Activated CD4-positive, alpha-beta T cell treated with anti-CD3 and anti-CD28 coated beads, Interleukin-2, amount 10 ng/mL, durations not matched to agents 7 days and 5 days (primary cell): ENCODE measurements at regions not wholly inside any gene's neighbourhood (a gene's known extent, or its start where the extent isn't known, plus 50 kb on each side); places are given as distances from the start of the nearest gene placed in this dataset.

Source experiments
- CTCF ChIA-PET: fragments of 350-600 bp; sonication (Branson Sonifier 250); formaldehyde crosslinking; loops from one replicate; lab custom pipeline; 2021; ENCODE audit warnings: antibody characterized with exemption; lab: Charles Lee
- POLR2A ChIA-PET: fragments of 350-600 bp; sonication (Branson Sonifier 250); formaldehyde crosslinking; loops from one replicate; lab custom pipeline; 2021; ENCODE audit warnings: antibody characterized with exemption; lab: Charles Lee
- DNase-seq: peaks from one replicate; pipeline ENCODE4 v3.0.0-alpha.2; 2020
- H3K27ac Mint-ChIP-seq: one replicate; pipeline ENCODE4 v1.8.0; 2021; ENCODE audit warnings: mild to moderate bottlenecking, moderate library complexity, mixed read lengths
- H3K27me3 Mint-ChIP-seq: one replicate; pipeline ENCODE4 v1.8.0; 2021; ENCODE audit warnings: mixed read lengths
- H3K36me3 Mint-ChIP-seq: one replicate; pipeline ENCODE4 v1.8.0; 2021; ENCODE audit warnings: low read depth, mixed read lengths
- H3K4me1 Mint-ChIP-seq: one replicate; pipeline ENCODE4 v1.8.0; 2021; ENCODE audit warnings: mixed read lengths
- H3K4me3 Mint-ChIP-seq: one replicate; pipeline ENCODE4 v1.8.0; 2021; ENCODE audit warnings: mild to moderate bottlenecking, moderate library complexity, mixed read lengths
- H3K9me3 Mint-ChIP-seq: one replicate; pipeline ENCODE4 v1.8.0; 2021; ENCODE audit warnings: mixed read lengths

- CTCF ChIA-PET = no interaction called here
- no peak overlapping the region for H3K27ac Mint-ChIP-seq
- no peaks in the 10 kb centered on the region for H3K36me3 Mint-ChIP-seq
- no peak for DNase-seq
- POLR2A ChIA-PET = no interaction called here
- peaks cover 7% of the 10 kb centered on the region for H3K27me3 Mint-ChIP-seq
- peaks cover 4% of the 10 kb centered on the region for H3K9me3 Mint-ChIP-seq
- peaks cover 7% of the 10 kb centered on the region for H3K4me1 Mint-ChIP-seq
- H3K4me3 Mint-ChIP-seq = no peak overlapping the region
Measured at GRCh38 chr5:44868541-44868940, 59.8 kb downstream of the MRPS30 start.

GRCh38 chr5:44869928-44870327 is 61.2 kb downstream of the MRPS30 start:
- POLR2A ChIA-PET = no interaction called here
- CTCF ChIA-PET = interaction anchor here (0.8 to 1.0 kb wide), 2 partner anchors 13 to 55 kb away, joined by 3 read pairs; no protein-coding TSS in a partner anchor
- DNase-seq = no peak
- H3K4me1 Mint-ChIP-seq = peaks cover 10% of the 10 kb centered on the region
- H3K4me3 Mint-ChIP-seq = no peak overlapping the region
- H3K36me3 Mint-ChIP-seq = no peaks in the 10 kb centered on the region
- peaks cover 3% of the 10 kb centered on the region for H3K27me3 Mint-ChIP-seq
- peaks cover 6% of the 10 kb centered on the region for H3K9me3 Mint-ChIP-seq
- H3K27ac Mint-ChIP-seq = no peak overlapping the region

- CTCF ChIA-PET = interaction anchor here (0.8 to 1.0 kb wide), 2 partner anchors 14 to 54 kb away, joined by 3 read pairs; no protein-coding TSS in a partner anchor
- no peaks in the 10 kb centered on the region for H3K36me3 Mint-ChIP-seq
- H3K4me3 Mint-ChIP-seq = no peak overlapping the region
- peaks cover 3% of the 10 kb centered on the region for H3K27me3 Mint-ChIP-seq
- no peak for DNase-seq
- peaks cover 6% of the 10 kb centered on the region for H3K9me3 Mint-ChIP-seq
- no peak overlapping the region for H3K27ac Mint-ChIP-seq
- peaks cover 14% of the 10 kb centered on the region for H3K4me1 Mint-ChIP-seq
- POLR2A ChIA-PET = no interaction called here
Measured at GRCh38 chr5:44870430-44870829, 61.7 kb downstream of the MRPS30 start.

GRCh38 chr5:44871401-44871800 is 62.7 kb downstream of the MRPS30 start:
- Mint-ChIP-seq H3K4me1 (peaks cover 24% of the 10 kb centered on the region), H3K27ac (no peak overlapping the region), H3K4me3 (no peak overlapping the region), H3K36me3 (peaks cover 4% of the 10 kb centered on the region), H3K27me3 (no peaks in the 10 kb centered on the region), H3K9me3 (peaks cover 6% of the 10 kb centered on the region)
- ChIA-PET POLR2A (no interaction called here), CTCF (interaction anchor here (0.9 kb wide), 1 partner anchor 9 kb away, joined by 3 read pairs; no protein-coding TSS in a partner anchor)
- no peak for DNase-seq

- CTCF ChIA-PET = no interaction called here
- POLR2A ChIA-PET = no interaction called here
- peaks cover 12% of the 10 kb centered on the region for H3K9me3 Mint-ChIP-seq
- H3K4me3 Mint-ChIP-seq = peak overlapping the region; percentile 2
- H3K27ac Mint-ChIP-seq = peak overlapping the region; percentile 92
- H3K36me3 Mint-ChIP-seq = peaks cover 4% of the 10 kb centered on the region
- H3K4me1 Mint-ChIP-seq = peaks cover 22% of the 10 kb centered on the region
- DNase-seq = peak; percentile 33
- no peaks in the 10 kb centered on the region for H3K27me3 Mint-ChIP-seq
Measured at GRCh38 chr5:44875661-44876605, 67.2 kb downstream of the MRPS30 start.

GRCh38 chr5:44881266-44881665 is 72.5 kb downstream of the MRPS30 start:
- peaks cover 9% of the 10 kb centered on the region for H3K4me1 Mint-ChIP-seq
- POLR2A ChIA-PET = no interaction called here

GRCh38 chr5:44884036-44884435 is 75.3 kb downstream of the MRPS30 start:
- POLR2A ChIA-PET = no interaction called here

More at GRCh38 chr5:44881266-44881665, 72.5 kb downstream of the MRPS30 start:
- Mint-ChIP-seq H3K36me3 (peaks cover 1% of the 10 kb centered on the region), H3K9me3 (peaks cover 11% of the 10 kb centered on the region), H3K27ac (no peak overlapping the region), H3K27me3 (no peaks in the 10 kb centered on the region), H3K4me3 (no peak overlapping the region)
- CTCF ChIA-PET = no interaction called here
- DNase-seq = no peak

GRCh38 chr5:44885903-44886302 is 77.2 kb downstream of the MRPS30 start:
- peaks cover 3% of the 10 kb centered on the region for H3K4me1 Mint-ChIP-seq
- ChIA-PET POLR2A (no interaction called here), CTCF (no interaction called here)

More at GRCh38 chr5:44884036-44884435, 75.3 kb downstream of the MRPS30 start:
- Mint-ChIP-seq H3K4me3 (no peak overlapping the region), H3K27ac (no peak overlapping the region), H3K4me1 (peaks cover 3% of the 10 kb centered on the region), H3K27me3 (no peaks in the 10 kb centered on the region), H3K36me3 (no peaks in the 10 kb centered on the region), H3K9me3 (peaks cover 5% of the 10 kb centered on the region)
- DNase-seq = no peak
- CTCF ChIA-PET = no interaction called here

GRCh38 chr5:44887722-44888121 is 79.0 kb downstream of the MRPS30 start:
- H3K36me3 Mint-ChIP-seq = no peaks in the 10 kb centered on the region
- no peak for DNase-seq
- H3K27me3 Mint-ChIP-seq = no peaks in the 10 kb centered on the region
- ChIA-PET POLR2A (no interaction called here), CTCF (no interaction called here)
- H3K27ac Mint-ChIP-seq = no peak overlapping the region
- no peak overlapping the region for H3K4me3 Mint-ChIP-seq
- peaks cover 5% of the 10 kb centered on the region for H3K9me3 Mint-ChIP-seq
- peaks cover 3% of the 10 kb centered on the region for H3K4me1 Mint-ChIP-seq

More at GRCh38 chr5:44885903-44886302, 77.2 kb downstream of the MRPS30 start:
- Mint-ChIP-seq H3K9me3 (peaks cover 5% of the 10 kb centered on the region), H3K27ac (no peak overlapping the region), H3K27me3 (no peaks in the 10 kb centered on the region), H3K4me3 (no peak overlapping the region), H3K36me3 (no peaks in the 10 kb centered on the region)
- no peak for DNase-seq

GRCh38 chr5:44888435-44888834 is 79.7 kb downstream of the MRPS30 start:
- no peak overlapping the region for H3K27ac Mint-ChIP-seq
- H3K4me1 Mint-ChIP-seq = peaks cover 3% of the 10 kb centered on the region
- H3K4me3 Mint-ChIP-seq = no peak overlapping the region
- H3K36me3 Mint-ChIP-seq = no peaks in the 10 kb centered on the region
- ChIA-PET CTCF (no interaction called here), POLR2A (no interaction called here)
- no peaks in the 10 kb centered on the region for H3K9me3 Mint-ChIP-seq
- H3K27me3 Mint-ChIP-seq = no peaks in the 10 kb centered on the region
- no peak for DNase-seq

- no peak overlapping the region for H3K4me3 Mint-ChIP-seq
- ChIA-PET POLR2A (no interaction called here), CTCF (no interaction called here)
- no peaks in the 10 kb centered on the region for H3K4me1 Mint-ChIP-seq
- no peaks in the 10 kb centered on the region for H3K27me3 Mint-ChIP-seq
- no peak for DNase-seq
- no peak overlapping the region for H3K27ac Mint-ChIP-seq
- H3K9me3 Mint-ChIP-seq = no peaks in the 10 kb centered on the region
- H3K36me3 Mint-ChIP-seq = no peaks in the 10 kb centered on the region
Measured at GRCh38 chr5:44891116-44891515, 82.4 kb downstream of the MRPS30 start.

GRCh38 chr5:44900273-44900954 is 91.7 kb downstream of the MRPS30 start:
- DNase-seq = no peak
- CTCF ChIA-PET = no interaction called here
- Mint-ChIP-seq H3K4me3 (no peak overlapping the region), H3K9me3 (no peaks in the 10 kb centered on the region), H3K27me3 (no peaks in the 10 kb centered on the region), H3K36me3 (no peaks in the 10 kb centered on the region), H3K27ac (no peak overlapping the region), H3K4me1 (no peaks in the 10 kb centered on the region)
- POLR2A ChIA-PET = no interaction called here

- Mint-ChIP-seq H3K9me3 (no peaks in the 10 kb centered on the region), H3K4me1 (no peaks in the 10 kb centered on the region), H3K4me3 (no peak overlapping the region), H3K27ac (no peak overlapping the region), H3K36me3 (no peaks in the 10 kb centered on the region), H3K27me3 (no peaks in the 10 kb centered on the region)
- ChIA-PET POLR2A (no interaction called here), CTCF (no interaction called here)
- no peak for DNase-seq
Measured at GRCh38 chr5:44907396-44907795, 98.6 kb downstream of the MRPS30 start.
